GM18499 (cell line): ENCODE measurements at regions not wholly inside any gene's neighbourhood (a gene's known extent, or its start where the extent isn't known, plus 50 kb on each side); places are given as distances from the start of the nearest gene placed in this dataset.
"Not testable (repeated sequence)": the region's sequence is repeated elsewhere in the genome, so short reads cannot be mapped to it uniquely, and the experiment has no call there.

Experiments
- ATAC-seq: cut with Tn5 transposase; IDR thresholded peaks from one replicate; pipeline ENCODE4 v1.9.1; 2021; ENCODE audit warnings: moderate number of reproducible peaks; ENCODE audit not compliant: insufficient read depth, unreplicated experiment

DNA sequence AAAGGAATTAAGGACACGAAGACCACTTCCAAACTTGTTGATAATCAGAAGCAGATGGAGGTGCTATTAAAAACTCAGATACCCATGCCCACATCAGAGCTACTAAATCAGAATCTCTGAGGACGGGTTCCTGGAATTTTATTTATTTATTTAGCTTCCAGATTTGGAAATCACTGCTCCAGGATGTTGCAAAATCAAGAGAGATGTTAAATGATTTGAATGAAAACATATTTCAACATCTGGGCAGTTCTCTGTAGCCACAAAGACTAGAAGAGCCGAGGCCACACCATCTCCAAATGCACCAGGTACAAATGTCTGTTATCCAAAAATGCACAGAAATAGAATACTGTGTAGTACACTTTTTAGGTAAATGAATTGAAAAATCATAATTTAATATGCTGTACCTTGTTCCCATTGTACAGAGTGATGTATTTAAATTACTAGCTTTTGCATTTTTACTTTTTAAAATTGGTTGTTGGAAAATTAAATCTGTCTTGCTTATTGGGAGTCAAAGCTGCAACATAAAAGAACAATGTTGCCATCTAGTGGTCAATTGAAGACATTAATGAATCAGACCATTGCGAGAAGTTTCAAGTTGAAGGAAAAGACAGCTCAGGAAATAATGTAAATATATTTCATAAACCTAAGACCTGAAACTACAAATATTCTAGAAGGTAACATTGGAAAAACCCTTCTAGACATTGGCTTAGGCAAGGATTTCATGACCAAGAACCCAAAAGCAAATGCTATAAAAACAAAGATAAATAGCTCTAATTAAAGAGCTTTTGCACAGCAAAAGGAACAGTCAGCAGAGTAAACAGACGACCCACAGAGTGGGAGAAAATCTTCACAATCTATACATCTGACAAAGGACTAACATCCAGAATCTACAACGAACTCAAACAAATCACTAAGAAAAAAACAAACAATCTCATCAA, 151.3 kb upstream of the TTC29 start:
- peak; percentile 65 for ATAC-seq

DNA sequence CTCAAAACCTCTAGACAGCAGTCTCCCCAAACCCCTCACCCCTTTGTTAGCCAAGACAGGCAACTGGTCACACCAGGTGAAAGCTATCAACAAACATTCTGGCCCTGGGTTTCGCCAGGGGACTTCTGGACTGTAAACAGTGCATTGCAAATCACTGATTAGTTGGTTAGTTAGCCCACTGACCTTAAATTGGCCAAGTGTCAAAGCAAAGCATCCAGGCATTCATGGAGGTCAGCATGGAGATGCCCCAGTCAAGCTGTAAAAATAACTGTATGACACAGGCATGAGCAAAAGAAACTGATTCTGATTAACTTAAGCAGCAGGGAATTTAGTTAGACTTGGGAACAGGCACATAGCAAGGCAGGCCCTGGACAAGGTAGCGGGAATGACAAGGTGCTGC, 156.0 kb upstream of the TTC29 start:
- no peak for ATAC-seq

DNA sequence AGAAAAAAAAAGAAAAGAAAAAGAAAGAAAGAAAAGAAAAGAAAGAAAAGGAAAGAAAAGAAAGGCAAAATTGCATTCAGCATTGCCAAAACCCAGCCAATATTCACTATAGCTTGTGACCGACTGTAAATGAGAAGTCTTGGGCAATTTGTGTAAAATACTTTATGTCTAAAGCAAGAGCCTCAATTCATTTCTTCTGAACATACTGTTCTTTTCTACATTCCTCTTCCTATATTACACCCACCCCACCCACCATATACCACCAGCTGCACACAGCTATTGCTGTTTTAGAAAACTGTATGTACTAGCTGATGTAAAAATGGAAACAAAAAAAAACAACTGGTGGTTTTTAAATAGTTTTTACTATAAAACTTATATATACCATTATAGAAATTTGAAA, 156.9 kb upstream of the TTC29 start:
- ATAC-seq: no peak

DNA sequence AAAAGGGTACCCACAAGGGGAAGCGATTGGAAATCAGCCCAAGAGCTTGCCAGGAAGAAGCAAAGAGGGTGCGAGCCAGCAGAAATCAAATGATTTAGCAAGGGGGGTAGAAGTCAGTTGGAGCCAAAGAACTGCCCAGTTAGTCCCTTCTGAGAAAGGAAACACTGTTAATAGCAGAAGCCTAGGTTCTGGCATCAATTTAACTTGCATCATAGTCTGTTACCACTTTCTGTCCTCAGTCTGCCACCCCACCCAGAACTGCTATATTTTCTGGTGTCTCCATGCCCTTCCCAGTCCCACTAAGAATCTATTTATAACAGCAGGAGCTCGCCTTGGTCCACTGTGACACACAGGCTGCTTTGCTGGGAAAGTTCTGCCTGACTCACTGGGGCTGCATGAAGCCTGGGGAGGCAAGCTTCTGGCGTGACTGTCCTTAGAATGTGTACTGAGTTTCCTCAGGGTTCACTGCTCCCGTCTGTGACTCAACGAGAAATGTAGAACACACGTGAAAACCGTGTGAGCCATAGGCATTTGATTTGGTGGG, 157.8 kb upstream of the TTC29 start:
- ATAC-seq: no peak

DNA sequence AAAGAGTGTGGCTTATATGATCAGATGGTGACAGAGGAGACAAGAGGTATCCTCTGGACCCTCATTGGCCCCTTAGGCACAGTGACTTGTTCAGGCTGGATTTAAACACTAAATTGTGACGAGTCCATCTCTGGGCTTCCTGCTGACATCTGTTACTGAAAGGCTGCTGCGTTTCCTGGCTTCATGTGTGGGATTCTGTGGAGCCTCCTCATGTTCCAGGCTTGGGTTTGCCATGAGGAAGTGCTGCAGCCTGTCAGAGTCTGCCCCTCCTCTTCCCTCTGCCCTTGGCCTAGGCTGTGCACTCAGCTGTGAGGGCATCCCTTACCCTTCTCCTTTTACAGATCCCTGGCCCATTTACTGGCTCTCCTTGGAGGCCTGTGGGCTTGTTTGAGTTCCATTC, 159.1 kb upstream of the TTC29 start:
- ATAC-seq: no peak

DNA sequence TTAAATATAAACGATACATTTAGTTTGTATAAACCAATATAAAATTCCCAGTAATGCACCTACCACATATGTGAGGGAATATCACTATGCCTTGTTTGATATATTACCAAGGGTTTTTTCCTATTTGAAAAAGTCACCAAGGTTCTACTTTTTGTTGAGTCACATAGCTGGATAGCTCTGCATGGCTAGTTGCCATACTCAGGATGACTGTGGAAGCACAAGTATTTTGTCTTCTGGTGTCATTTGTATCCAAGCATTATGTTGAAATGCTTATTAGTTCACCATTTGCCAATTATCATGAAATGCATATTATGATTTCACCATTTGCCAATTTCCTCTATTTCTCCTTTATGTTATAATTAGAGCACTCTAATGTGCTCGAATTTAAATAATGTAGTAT, 162.7 kb upstream of the TTC29 start:
- ATAC-seq: no peak

DNA sequence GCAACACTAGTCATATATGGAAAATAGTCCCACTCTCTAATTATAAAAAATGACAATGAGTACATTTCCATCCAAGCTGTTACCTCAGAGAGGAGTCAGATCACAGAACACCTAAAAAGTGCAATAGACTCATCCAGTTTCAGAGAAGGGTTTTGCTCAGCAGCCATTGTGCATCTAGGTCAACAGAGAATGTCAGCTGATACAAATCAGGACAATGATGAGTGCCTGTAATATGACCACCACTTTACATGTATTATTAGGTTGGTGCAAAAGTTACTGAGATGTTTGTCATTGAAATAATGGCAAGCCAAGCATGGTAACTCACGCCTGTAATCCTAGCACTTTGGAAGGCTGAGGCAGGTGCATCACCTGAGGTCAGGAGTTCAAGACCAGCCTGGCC, 164.1 kb upstream of the TTC29 start:
- no peak for ATAC-seq

DNA sequence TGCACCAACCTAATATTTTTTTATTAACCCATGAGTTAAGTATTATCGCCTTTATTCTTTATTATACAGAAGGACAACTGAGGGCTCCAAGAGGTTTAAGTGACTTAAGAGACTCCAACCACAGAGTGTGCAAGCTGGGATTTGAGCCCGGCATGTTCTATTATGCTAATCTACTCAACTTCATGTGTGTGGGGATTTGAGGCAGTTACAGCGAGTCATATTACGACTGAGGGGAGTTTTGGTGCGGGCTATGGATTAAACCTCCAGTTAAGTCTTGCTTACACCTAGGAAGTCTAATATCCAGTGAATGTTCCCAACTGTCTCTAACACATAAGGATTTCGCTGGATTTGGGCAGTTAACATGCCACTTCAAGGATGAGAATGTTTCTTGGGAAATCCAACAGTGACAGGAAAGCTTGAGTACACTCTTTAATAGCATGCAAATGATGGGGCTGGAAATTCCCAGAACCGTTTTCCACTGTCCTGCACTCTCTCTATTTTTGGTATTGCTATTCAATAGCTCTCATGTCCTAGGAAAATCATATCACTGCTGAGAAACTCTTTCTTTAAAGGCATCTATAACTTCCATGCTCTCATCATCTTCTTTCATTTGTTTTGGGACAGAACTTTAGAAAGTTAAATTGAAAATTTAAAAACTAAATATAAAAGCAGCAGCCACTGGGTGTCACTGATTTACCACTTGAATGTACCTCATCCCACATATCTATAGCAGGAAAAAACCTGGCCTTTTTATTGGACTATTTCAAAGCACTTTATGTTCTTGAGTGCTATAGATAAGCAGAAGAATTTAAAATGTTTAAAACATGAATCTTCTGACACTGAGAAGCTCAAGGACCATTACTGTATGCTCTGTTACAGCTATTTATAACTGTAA, 165.1 kb upstream of the TTC29 start:
- ATAC-seq: no peak

DNA sequence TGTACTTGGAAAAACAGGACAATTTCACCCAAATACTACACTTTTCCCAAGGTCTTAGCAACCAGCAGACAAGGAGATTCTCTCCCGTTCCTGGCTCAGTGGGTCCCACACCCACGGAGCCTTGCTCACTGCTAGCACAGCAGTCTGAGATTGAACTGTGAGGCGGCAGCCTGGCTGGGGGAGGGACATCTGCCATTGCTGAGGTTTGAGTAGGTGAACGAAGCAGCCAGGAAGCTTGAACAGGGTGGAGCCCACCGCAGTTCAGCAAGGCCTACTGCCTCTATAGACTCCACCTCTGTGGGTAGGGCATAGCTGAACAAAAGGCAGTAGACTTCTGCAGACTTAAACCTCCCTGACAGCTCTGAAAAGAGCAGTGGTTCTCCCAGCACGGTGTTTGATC, 166.5 kb upstream of the TTC29 start:
- ATAC-seq: not testable (repeated sequence)

DNA sequence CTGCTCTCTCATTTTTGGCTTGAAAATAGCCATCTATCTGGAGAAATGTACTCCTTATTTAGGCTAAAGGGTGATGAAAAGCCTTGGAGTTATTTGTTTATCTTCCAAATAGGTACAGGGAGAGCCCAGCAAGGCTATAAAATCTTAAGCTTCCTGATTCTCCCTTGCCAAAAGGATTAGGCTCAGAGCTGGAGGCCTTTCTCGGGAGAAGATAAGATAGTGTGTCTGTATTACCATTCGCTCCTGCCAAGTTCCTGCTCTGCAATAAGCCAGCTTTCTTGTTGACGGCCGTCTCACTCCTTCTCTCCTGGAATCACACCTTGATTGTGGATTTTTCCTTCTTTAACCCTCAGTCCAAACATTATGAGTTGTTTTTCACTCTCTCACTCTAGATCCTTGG, 171.8 kb upstream of the TTC29 start:
- no peak for ATAC-seq

DNA sequence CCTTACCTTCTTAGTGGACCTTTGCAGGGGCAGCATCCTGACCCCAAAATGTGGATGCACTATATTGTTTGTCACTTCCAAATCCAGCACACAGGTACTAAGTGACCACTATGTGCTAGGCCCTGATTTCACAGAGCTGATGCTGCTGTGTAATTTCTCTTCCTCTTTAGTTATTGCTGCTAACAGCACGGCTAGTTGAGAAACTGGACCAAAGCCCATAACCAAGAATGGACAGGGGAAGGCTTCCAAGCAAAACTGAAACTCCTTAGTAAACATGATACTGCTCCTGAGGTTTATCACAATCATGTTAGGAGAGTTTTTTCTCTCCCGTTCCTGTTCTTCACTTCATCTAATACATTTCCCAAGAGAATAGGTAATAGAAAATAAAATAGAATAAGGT, 172.9 kb upstream of the TTC29 start:
- no peak for ATAC-seq

DNA sequence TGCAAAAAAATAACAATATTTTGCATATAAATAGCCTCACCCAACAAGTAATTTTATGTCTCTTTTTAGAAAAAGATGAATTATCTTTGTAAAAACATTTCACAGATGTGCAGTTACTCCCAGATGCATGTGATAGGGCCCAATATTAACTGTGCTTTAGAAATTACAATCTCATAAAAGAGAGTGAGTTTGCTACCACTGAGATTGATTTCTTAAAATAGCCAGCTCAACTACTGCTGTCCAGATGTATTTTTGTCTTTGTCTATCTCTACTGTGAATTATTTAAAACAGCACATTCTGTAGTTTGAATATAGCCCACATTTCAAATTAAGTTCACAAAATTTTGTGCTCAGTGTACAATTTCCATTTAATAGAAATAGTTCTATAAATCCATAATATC, 177.0 kb upstream of the TTC29 start:
- ATAC-seq: no peak

DNA sequence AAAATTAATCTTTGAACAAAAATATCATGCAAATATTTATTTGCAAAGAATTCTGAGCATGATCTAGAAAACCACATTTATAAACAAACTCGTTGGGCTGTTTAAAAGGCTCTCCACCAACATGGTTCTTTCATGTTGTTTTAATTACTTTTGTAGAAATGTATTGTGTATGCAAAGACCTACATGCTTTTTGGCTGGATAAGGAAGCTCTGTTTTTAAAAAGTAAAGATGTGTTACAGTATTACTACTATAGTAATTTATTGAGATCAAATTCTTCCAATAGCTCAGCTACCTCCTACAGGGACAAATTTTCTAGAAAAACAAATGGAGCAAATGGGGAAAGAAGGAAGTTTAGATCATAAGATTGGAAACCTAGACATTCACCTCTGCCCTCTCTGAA, 177.5 kb upstream of the TTC29 start:
- no peak for ATAC-seq

DNA sequence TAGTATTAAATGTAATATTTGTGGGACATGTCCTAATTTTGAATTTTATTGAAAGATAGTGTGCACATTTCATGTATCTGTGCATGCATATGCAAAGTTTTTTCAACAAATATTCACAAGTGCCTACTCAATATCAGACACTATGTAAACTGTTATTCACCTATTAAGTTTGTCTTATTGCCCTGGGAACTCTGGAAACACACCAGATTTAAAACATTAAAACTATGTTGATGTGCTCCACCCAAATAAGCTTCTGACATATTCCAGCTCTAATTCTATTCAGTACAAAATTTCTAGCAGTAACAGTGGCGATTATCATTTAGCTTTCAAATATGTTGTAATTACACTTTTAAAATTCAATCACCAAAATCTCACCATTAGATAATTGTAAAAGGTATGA, 183.1 kb upstream of the TTC29 start:
- no peak for ATAC-seq

DNA sequence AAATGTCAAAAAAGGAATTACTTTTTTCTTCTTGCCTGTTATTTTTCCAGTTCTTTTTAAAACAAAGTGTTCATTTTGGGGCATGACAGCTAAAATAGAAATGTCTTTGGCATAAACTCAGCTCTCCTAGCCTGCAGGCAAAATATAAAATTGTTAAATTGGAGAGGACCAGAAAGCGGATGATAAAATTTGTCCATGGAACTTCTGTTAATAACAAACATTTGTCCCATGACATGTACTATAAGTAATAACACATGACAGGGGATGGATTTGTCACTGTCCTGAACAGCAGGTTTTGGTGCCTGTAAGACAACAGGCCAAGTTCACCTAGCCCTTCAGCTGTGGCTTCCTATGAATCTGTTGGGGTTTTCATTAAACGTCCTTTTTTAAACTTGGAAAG, 184.0 kb upstream of the TTC29 start:
- no peak for ATAC-seq

DNA sequence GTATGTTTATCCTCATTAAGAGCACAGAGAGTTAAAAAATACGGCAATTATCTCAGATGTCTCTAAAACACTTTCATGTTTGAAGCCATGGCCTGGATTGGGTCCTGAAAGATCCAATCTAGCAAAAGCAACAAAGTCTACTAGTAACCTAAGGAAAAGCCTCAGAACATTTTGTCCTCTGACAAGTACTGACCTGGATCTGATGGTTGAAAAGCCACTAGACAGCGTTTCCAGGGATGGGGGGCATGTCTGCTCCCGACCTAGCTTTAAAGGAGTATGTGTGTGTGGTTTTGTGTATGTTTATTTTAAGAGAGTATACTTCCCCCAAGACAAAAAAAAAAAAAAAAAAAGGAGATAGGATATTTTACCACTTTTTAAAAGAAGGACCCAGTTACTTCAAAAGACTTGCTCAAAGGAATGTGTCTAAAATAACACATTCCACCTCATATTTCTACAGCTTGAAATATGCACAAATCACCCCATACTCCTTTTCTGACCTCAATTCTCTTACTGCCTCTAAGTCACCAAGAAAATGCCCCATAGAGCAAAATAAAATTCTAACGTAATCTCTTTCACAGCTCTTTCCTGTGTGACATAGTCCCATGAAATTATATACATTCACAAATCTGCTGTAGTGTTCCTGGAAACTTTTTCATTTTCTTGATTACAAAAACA, 189.0 kb upstream of the TTC29 start:
- no peak for ATAC-seq

DNA sequence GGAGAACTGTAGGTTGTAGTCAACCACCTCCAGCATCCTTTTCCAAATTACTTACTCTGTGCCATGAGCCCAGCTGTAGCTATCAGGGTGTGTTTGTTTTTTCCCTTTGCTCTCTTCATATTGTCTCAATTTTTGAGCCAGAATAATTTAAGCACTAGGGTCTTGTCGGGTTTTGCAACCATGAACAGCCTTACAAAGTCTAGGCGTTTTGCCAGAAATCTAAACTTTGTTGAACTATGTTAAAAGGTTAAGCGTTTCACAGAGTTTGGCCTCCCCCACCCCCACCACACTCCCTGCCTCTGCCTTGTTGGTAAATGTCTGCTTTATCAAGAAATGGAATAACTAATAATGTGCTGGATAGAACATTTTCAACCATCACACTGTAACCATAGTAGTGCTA, 190.6 kb upstream of the TTC29 start:
- no peak for ATAC-seq

DNA sequence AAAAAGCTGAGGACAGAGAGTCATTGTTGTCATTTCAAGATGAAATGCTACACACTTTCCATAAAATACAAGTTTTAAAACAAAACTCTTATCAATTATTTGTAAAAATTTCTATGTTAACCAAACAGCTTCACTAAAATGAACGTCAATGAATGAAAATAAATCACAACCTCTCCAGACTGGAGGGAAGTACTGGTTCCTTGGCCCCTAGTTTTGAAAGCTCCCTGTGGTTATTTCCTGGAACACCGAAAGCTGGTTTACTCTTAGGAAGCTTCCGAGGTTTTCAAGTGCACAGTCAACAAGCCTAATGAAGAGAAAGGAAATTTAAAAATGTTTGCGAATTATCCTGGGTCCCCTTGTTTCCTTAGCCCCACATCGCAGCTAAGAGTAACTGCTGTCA, 191.1 kb upstream of the TTC29 start:
- ATAC-seq: no peak

DNA sequence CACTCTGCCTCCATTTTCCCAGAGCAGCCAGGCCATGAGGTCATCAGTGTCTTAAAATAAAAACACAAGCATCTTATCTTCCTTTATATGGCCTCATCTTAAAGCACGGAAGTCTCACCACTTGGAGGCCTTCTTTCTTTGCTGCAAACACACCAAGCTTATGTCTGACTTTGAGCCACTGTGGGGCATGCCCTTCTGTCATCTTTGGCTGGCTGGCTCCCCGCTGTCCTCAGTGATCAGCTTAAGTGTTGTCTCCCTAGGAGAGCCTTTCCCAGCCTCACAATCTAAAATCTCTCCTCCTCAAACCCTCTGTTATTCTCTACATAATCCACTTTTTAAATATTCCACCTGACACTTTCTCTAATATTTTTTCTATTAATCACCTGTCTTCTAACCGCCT, 191.6 kb upstream of the TTC29 start:
- no peak for ATAC-seq

DNA sequence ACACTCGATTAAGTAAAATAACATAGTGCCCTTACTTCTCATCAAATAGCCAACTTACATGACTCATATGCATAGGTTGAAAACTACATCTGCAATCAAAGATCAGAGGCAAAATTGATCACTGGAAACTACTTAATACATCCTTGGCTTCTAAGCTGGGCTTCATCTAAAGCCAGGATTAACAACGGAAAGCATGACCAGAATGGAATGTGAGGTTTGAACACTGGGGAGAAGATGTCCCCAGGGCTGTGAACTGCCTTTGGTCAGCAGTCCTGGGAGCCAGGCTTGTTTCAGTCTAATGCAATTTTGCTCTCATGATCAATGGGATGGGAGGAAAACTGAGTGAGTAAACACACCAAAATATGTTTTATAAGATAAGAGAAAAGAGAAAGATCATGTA, 192.5 kb upstream of the TTC29 start:
- ATAC-seq: no peak
